GM12878 (cell line): ENCODE measurements at regions not wholly inside any gene's neighbourhood (a gene's known extent, or its start where the extent isn't known, plus 50 kb on each side); places are given as distances from the start of the nearest gene placed in this dataset.

Source experiments
- ATAC-seq: fragments of 200-7000 bp; cut with Tn5 transposase; 3 replicates; pipeline ENCODE4 v1.9.1; 2020; ENCODE audit warnings: mild to moderate bottlenecking, moderate library complexity
- BruUV-seq: library from RNA; stranded (reverse); fragments of 400-500 nt; replicated peaks from 2 replicates; lab custom pipeline; 2021; lab: Mats Ljungman, UMichigan
- CTCF ChIA-PET: fragments of 300-600 bp; sonication (Branson Sonifier 250); formaldehyde crosslinking; extraction: SDS; loops from one replicate; lab custom pipeline; 2021; ENCODE audit warnings: inconsistent platforms; lab: Yijun Ruan, JAX
- POLR2A ChIA-PET: fragments of 350-600 bp; formaldehyde crosslinking; extraction: SDS; loops from one replicate; lab custom pipeline; 2021; ENCODE audit warnings: inconsistent platforms; lab: Charles Lee
- RAD21 ChIA-PET: fragments of 300-600 bp; sonication (Branson Sonifier 250); formaldehyde crosslinking; loops from one replicate; lab custom pipeline; 2023; ENCODE audit warnings: antibody characterized with exemption; ENCODE audit not compliant: unreplicated experiment; lab: Charles Lee
- SMC1A ChIA-PET: fragments of 300-600 bp; sonication (Branson Sonifier 250); formaldehyde crosslinking; loops from one replicate; lab custom pipeline; 2023; ENCODE audit not compliant: unreplicated experiment, uncharacterized antibody; lab: Charles Lee
- DNase-seq: peaks from one replicate; pipeline ENCODE4 v3.0.0-alpha.2; 2011; ENCODE audit warnings: low read depth, low spot score
- FAIRE-seq: peaks from 3 replicates; lab custom pipeline; 2011; peaks lifted over from hg19 to GRCh38; lab: Jason Lieb, UNC
- H2AFZ ChIP-seq: 2 replicates; pipeline ENCODE4 v1.6.0; 2011; ENCODE audit warnings: low read depth, low read length, control low read depth; ENCODE audit not compliant: control insufficient read depth
- H3K27ac ChIP-seq: 2 replicates; pipeline ENCODE4 v1.5.1; 2011; ENCODE audit warnings: control low read depth; ENCODE audit not compliant: control insufficient read depth, insufficient read depth
- H3K27me3 ChIP-seq, 2 experiments: replicated peaks in 1 of 2; 2 replicates each; pipeline versions ENCODE4 v1.6.0 to v1.6.1; 2011; ENCODE audit warnings: low read length in 1 of 2; ENCODE audit not compliant: control insufficient read depth in 2 of 2, insufficient read depth in 2 of 2
- H3K36me3 ChIP-seq, 2 experiments: 2 replicates each; pipeline ENCODE4 v1.5.1; 2011; ENCODE audit warnings: low read length in 1 of 2; ENCODE audit not compliant: control insufficient read depth in 2 of 2, insufficient read depth in 2 of 2
- H3K4me1 ChIP-seq: 2 replicates; pipeline ENCODE4 v1.6.1; 2011; ENCODE audit warnings: mild to moderate bottlenecking, low read length, moderate library complexity, mixed read lengths; ENCODE audit not compliant: control insufficient read depth, insufficient read depth
- H3K4me2 ChIP-seq: 2 replicates; pipeline ENCODE4 v1.6.0; 2011; ENCODE audit warnings: control low read depth; ENCODE audit not compliant: control insufficient read depth, insufficient read depth
- H3K4me3 ChIP-seq: fragments of 200-600 bp; sonication (generic); 2 replicates; pipeline ENCODE4 v1.5.1; 2016
- H3K79me2 ChIP-seq: 2 replicates; pipeline ENCODE4 v1.6.0; 2011; ENCODE audit warnings: low read length; ENCODE audit not compliant: control insufficient read depth, insufficient read depth
- H3K9ac ChIP-seq: 2 replicates; pipeline ENCODE4 v1.8.0; 2011; ENCODE audit warnings: low read length, control low read depth, mixed read lengths; ENCODE audit not compliant: control insufficient read depth, insufficient read depth
- H3K9me3 ChIP-seq: replicated peaks from 3 replicates; pipeline ENCODE4 v1.5.1; 2011; ENCODE audit warnings: mild to moderate bottlenecking, low read length; ENCODE audit not compliant: control insufficient read depth, insufficient read depth
- H4K20me1 ChIP-seq: 2 replicates; pipeline ENCODE4 v1.6.0; 2011; ENCODE audit not compliant: control insufficient read depth, insufficient read depth
- ATF2 ChIP-seq: IDR thresholded peaks from 2 replicates; pipeline ENCODE4 v1.6.1; 2012; ENCODE audit warnings: low read length, inconsistent platforms
- CBFB ChIP-seq: IDR thresholded peaks from 2 replicates; pipeline ENCODE4 v1.6.1; 2016; ENCODE audit warnings: antibody characterized with exemption, low read depth
- CBX3 ChIP-seq: fragments of 200-600 bp; sonication (generic); IDR thresholded peaks from 2 replicates; pipeline ENCODE4 v1.6.1; 2016; ENCODE audit warnings: low read depth, borderline replicate concordance
- EZH2 ChIP-seq: IDR thresholded peaks from 2 replicates; pipeline ENCODE4 v1.6.1; 2012; ENCODE audit warnings: low read depth, mild to moderate bottlenecking, control low read depth, inconsistent platforms, low read length, borderline replicate concordance; ENCODE audit not compliant: control insufficient read depth
- FOS ChIP-seq: IDR thresholded peaks from 3 replicates; pipeline ENCODE4 v1.6.1; 2011; ENCODE audit warnings: borderline replicate concordance; ENCODE audit not compliant: insufficient read length; ENCODE audit errors: extremely low read depth
- MAX ChIP-seq: IDR thresholded peaks from 2 replicates; pipeline ENCODE4 v1.6.1; 2012; ENCODE audit warnings: low read depth, low read length, improper control_type of control experiment
- MLLT1 ChIP-seq: fragments of 450-650 bp; IDR thresholded peaks from 2 replicates; pipeline ENCODE4 v1.6.1; 2016; ENCODE audit warnings: mild to moderate bottlenecking
- NR2F1 ChIP-seq: fragments of 450-650 bp; conservative IDR thresholded peaks from 2 replicates; pipeline ENCODE4 v1.6.1; 2017; ENCODE audit warnings: mild to moderate bottlenecking
- NRF1 ChIP-seq: conservative IDR thresholded peaks from 2 replicates; pipeline ENCODE4 v1.6.1; 2011; ENCODE audit warnings: mild to moderate bottlenecking, low read depth, low read length, improper control_type of control experiment
- SREBF1 ChIP-seq: IDR thresholded peaks from 2 replicates; pipeline ENCODE4 v1.6.1; 2012; ENCODE audit warnings: mild to moderate bottlenecking, low read length
- TCF3 ChIP-seq: IDR thresholded peaks from 2 replicates; pipeline ENCODE4 v1.6.1; 2012; ENCODE audit warnings: low read depth, mild to moderate bottlenecking, low read length, borderline replicate concordance; ENCODE audit not compliant: insufficient read depth
- WGBS: methylation state at CpG from one replicate; pipeline ENCODE4 v1.1.6; 2016; ENCODE audit warnings: low lambda C conversion rate; ENCODE audit not compliant: insufficient replicate concordance, insufficient coverage; ENCODE audit errors: missing lambda C conversion rate; 5-methylcytosine and 5-hydroxymethylcytosine counted together
- in situ Hi-C: fragments of 300-500 bp; cut with MboI; formaldehyde crosslinking; loops from 9 replicates; pipeline ENCODE4 v1.14.3; 2018; ENCODE audit warnings: mixed read lengths
- intact Hi-C: fragments of 100-400 bp; cut with micrococcal nuclease; formaldehyde crosslinking; loops from one replicate; pipeline ENCODE4 v1.14.2; 2022; ENCODE audit not compliant: unreplicated experiment

- Histone ChIP-seq H3K27me3 (no peaks in the 10 kb centered on the region; a peak in 1 of 4 replicates), H3K4me3 (no peak overlapping the region), H3K36me3 (no peaks in the 10 kb centered on the region), H3K4me1 (no peaks in the 10 kb centered on the region), H3K4me2 (no peak overlapping the region), H3K9me3 (no peaks in the 10 kb centered on the region; the same call in 2 of the 3 replicates), H3K9ac (no peak overlapping the region), H3K79me2 (no peaks in the 10 kb centered on the region), H4K20me1 (no peaks in the 10 kb centered on the region), H2AFZ (no peak overlapping the region), H3K27ac (no peak overlapping the region)
- DNase-seq (no peak), ATAC-seq (peak; percentile 24), FAIRE-seq (no peak)
- in situ Hi-C loops = no loop called here
- BruUV-seq = no TSS peak
- ChIA-PET POLR2A (interaction anchor here (0.8 kb wide), 1 partner anchor 16 kb away, joined by 4 read pairs; no protein-coding TSS in a partner anchor), CTCF (interaction anchor here (0.8 to 1.9 kb wide), 5 partner anchors 10 to 319 kb away, joined by 3 to 8 read pairs (median 5); no protein-coding TSS in a partner anchor), SMC1A (interaction anchor here (1.2 to 11.5 kb wide), 13 partner anchors 9 to 274 kb away, joined by 3 to 94 read pairs (median 5); no protein-coding TSS in a partner anchor), RAD21 (interaction anchor here (0.7 to 1.9 kb wide), 7 partner anchors 10 to 504 kb away, joined by 3 to 9 read pairs (median 3); no protein-coding TSS in a partner anchor)
- intact Hi-C loops = no loop called here
- TF ChIP-seq SREBF1 = no peak
- TF ChIP-seq MLLT1 = 0 out of 2 replicates have a peak, but pooled peaks have one; percentile 34
- 48% methylated on average over 5 of the region's 5 CpGs for WGBS
Observed at GRCh38 chr2:7730449-7730848, 813.2 kb downstream of the RNF144A start.

- intact Hi-C loops (no loop called here), in situ Hi-C loops (no loop called here)
- Histone ChIP-seq H3K4me3 (no peak overlapping the region), H3K4me2 (no peak overlapping the region), H3K9ac (no peak overlapping the region), H3K9me3 (no peaks in the 10 kb centered on the region; the same call in 2 of the 3 replicates), H3K4me1 (no peaks in the 10 kb centered on the region), H2AFZ (no peak overlapping the region), H3K79me2 (no peaks in the 10 kb centered on the region), H3K36me3 (no peaks in the 10 kb centered on the region), H3K27ac (no peak overlapping the region), H4K20me1 (no peaks in the 10 kb centered on the region), H3K27me3 (no peaks in the 10 kb centered on the region; a peak in 1 of 4 replicates)
- FAIRE-seq = no peak
- CTCF ChIA-PET = interaction anchor here (0.8 to 1.9 kb wide), 5 partner anchors 9 to 318 kb away, joined by 3 to 8 read pairs (median 5); no protein-coding TSS in a partner anchor
- ATAC-seq = peak; percentile 6; the same call in 2 of the 3 replicates
- BruUV-seq = no TSS peak
- POLR2A ChIA-PET = interaction anchor here (0.8 kb wide), 1 partner anchor 15 kb away, joined by 4 read pairs; no protein-coding TSS in a partner anchor
- no peak for DNase-seq
- 4% methylated on average over 4 of the region's 4 CpGs for WGBS
- RAD21 ChIA-PET = interaction anchor here (0.7 to 1.9 kb wide), 7 partner anchors 9 to 504 kb away, joined by 3 to 9 read pairs (median 3); no protein-coding TSS in a partner anchor
- SMC1A ChIA-PET = interaction anchor here (0.6 to 11.5 kb wide), 17 partner anchors 9 to 302 kb away, joined by 3 to 94 read pairs (median 4); no protein-coding TSS in a partner anchor
- TF ChIP-seq MAX (no peak), ATF2 (no peak), CBFB (no peak), NR2F1 (no peak), TCF3 (no peak), EZH2 (no peak), FOS (no peak), NRF1 (no peak), CBX3 (no peak)
Observed at GRCh38 chr2:7730990-7731389, 813.8 kb downstream of the RNF144A start.
